ENCODE measurements at regions not wholly inside any gene's neighbourhood (a gene's known extent, or its start where the extent isn't known, plus 50 kb on each side); places are given as distances from the start of the nearest gene placed in this dataset.

DNA sequence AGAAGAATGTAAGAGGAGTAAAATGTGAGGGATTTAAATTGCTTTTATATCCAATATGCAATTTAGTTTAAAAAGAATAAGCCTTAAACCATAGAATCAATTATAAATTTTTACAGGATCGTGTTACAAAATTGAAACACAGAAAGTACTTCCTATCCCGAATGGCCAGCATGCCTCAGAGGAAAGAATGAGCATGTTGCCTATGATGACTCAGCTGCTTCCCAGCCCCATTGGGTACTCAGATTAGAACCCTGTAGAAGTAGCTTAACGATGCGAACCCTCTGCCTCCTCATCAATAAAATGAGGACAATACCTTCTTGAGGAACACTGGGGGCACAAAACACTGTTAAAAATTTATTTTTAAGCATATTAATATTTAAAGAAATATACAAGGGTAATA is 113.4 kb upstream of the CDK1 start:
- DNase-seq: no peak

- no peak for DNase-seq
Measured at GRCh38 chr10:60663850-60664249, 114.4 kb upstream of the CDK1 start.

- no peak for DNase-seq
Measured at GRCh38 chr10:60662917-60663614, 115.2 kb upstream of the CDK1 start.

GRCh38 chr10:60661637-60662036 is 116.6 kb upstream of the CDK1 start:
- DNase-seq: no peak

GRCh38 chr10:60660625-60661024 is 117.7 kb upstream of the CDK1 start:
- DNase-seq: no peak

DNA sequence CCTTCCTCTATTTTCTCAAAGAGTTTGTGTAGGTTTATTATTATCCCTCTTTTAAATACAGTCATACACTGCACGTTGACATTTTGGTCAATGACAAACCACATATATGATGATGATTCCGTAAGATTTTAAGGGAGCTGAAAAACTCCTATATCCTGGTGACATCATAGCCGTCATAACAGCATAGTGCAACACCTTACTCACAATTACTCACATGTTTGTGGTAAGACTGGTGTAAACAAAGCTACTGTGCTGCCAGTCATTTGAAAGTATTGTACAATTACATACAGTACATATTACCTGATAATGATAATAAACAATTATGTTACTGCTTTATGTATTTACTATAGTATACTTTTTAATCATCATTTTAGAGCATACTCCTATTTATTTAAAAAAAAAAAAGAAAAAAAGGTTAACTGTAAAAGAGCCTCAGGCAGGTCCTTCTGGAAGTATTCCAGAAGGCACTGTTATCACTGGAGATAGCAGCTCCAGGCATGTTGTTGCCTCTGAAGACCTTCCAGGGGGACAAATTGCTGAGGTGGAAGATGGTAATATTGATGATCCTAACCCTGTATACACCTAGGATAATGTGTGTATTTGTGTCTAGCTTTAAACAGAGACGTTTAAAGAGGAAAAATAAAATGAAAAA is 123.3 kb upstream of the CDK1 start:
- DNase-seq: no peak

DNA sequence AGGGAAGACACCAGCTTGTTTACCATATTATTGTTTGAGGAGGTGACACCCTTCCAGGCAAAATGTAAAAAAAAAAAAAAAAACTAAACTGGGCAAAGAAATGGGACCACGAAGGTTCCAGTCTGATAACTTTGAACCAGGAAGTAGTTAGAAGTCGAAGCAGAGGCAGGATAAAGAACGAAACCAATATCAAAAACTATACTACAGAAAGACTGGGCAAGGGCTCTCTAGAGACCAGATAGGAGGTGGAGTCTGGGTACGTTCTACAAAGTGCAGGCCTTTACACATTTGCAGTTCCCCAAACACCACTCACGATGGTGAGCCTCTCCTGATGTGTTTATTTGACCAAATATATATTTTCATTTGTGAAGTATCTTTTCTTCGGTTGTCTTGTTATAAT is 125.7 kb upstream of the CDK1 start:
- no peak for DNase-seq

GRCh38 chr10:60650378-60650800 is 127.9 kb upstream of the CDK1 start:
- DNase-seq: no peak

DNA sequence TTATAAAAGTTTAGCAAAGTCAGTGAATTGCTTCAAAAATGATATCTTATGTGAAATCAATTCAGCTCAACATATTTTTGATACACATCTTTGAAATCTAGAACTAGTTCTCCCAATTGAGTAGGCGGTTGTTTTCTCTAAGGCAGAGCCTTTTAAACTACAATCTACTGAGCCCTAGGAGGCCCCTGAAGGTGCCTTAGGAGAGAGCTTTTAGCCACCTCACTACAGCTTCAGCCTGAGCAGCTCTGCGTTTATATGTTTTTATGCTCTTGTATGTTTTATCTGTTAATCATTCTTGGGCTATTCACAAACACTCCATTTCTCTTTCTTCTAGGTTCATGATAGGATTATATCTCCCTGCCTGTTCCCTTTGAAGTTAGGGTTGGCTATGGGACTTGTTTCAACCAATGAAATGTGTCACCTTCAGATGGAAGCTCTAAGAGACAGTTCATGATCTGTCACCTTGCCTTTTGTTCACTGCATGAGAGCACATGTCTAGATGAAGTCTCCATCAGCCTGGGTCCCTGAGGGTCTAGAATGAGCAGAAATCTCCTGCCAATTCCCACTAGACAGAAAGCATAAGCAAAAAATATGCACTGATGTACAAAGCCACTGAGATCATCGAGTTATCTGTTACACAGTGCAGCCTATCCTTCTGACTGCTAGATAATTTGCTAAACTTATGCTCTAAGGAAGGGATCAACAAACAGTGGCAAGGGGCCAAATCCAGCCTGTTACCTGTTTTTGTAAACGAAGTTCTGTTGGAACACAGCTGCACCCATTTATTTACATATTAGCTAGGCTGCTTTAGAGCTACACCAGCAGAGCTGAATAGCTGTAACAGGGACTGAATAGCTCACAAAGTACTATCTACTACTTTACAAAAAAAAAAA is 128.5 kb upstream of the CDK1 start:
- no peak for DNase-seq

GRCh38 chr10:60648761-60649160 is 129.5 kb upstream of the CDK1 start:
- no peak for DNase-seq

DNA sequence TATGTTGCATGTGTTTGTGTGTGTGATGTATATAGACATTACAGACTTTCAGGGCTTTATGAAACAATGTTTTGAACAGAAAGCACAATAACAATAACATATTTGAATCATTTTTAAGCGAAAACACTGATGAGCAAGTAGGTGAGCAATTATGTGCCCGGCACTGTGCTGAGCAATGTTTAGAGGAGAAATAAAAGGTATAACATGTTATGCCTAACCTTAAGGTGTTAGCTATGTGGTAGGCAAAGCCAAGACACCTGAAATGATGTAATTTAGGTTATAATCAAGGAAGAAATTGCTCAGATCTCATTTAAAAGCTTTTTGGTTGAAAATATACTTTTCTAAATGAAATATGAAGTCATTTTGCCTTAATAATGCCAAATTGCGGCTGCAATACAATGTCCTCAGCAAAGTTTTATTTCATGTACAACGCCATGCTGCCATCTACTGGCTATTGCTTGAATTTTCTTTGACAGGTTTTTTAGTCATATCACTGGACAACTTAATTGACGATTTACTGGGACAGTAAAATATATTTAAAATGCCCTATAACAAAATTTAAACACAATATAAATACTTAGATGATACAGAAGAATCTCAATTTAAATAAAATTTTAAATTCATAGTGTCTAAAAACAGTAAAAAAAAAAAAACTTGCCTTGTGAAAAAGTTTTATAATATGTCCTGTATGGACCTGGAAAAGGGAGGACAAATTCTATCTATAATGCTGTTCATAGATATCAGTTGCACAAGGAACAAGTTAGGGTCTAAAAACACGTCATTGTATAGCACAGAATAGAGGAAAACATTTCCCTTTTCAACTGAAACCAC is 131.1 kb upstream of the CDK1 start:
- DNase-seq: peak; percentile 50 to 54

DNA sequence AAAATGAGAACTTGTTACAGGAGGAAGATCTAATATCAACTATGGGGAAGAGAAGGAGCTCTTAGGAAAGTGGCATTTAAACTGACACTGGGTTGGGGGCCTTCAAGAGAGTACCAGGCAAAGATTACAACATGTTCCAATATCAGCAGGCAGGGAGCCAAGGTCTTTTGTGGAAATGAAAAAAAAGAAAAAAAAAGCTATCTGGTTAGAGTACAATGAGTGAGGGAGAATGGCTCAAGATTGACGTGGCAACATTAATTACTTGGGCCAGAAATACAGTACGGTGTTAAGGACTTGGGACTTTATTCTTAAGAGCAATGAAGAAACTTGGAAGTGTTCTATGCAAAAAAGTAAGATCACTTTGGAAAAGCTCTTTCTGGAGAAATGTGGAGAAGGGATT is 132.3 kb upstream of the CDK1 start:
- no peak for DNase-seq

DNA sequence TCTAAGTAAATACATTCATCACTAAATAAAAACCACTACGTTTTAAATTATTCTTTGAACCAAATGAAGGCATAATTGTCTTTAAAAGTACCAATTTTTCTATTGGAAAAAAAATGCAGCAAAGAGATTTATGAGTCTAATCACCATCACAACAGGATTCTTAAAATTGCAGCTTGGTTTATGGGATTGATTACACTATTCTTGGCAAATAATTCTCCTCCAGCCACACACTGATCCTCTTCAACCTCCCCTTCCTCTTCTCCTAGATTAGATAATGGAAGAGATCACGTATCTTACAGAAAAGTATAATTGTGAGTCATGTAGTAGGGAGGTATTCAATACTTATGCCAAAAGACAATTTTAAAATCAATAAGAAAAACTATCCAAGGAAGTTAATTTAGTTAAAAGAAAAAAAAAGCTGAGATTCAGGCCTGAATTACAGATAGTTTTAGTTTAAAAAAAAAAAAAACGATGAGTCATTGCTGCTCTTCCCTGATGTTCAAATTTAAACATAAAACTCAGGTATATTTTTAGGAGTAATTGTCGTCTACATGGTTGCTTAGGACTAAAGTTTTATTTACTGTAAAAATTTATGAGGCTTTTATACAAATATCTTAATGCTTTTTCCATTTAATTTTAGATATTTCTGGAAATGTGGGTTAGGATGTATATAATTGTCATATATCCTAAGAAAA is 133.7 kb upstream of the CDK1 start:
- no peak for DNase-seq

DNA sequence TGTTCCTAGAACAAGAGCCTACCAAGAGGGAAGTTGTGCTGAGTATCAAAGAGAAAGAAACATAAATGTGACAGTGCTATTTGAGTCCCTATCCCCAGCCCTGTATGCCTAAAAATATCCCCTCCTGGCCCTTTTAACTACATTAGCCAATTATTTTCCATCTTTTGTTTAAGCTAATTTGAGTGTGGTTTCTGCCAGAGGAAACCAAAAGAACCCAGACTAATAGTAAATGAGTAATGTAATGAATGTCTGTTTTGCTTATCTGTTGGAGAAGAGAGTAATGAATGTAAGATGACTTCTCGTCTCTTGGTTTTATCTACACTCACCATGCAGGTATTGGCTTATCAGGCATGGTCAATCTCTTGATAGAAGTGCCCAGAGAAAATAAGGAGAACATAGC is 134.4 kb upstream of the CDK1 start:
- no peak for DNase-seq

DNA sequence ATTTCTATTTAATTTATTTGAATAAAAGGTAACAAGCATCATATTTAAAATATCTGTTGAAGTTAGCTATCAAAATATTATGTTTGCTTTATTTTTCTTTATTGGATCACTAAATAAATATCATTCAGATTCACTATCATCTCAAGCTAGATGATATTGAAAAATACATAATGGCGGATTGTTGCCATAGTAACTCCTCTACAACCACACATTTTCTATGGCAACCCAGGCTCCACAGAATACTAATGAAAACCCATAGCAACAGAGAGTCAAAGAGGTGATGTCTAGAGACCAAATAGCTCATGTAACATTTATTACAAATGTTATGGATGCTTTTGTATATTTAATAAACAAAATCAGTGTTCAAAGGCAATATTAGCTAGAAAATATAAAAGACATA is 148.9 kb upstream of the CDK1 start:
- DNase-seq: no peak

DNA sequence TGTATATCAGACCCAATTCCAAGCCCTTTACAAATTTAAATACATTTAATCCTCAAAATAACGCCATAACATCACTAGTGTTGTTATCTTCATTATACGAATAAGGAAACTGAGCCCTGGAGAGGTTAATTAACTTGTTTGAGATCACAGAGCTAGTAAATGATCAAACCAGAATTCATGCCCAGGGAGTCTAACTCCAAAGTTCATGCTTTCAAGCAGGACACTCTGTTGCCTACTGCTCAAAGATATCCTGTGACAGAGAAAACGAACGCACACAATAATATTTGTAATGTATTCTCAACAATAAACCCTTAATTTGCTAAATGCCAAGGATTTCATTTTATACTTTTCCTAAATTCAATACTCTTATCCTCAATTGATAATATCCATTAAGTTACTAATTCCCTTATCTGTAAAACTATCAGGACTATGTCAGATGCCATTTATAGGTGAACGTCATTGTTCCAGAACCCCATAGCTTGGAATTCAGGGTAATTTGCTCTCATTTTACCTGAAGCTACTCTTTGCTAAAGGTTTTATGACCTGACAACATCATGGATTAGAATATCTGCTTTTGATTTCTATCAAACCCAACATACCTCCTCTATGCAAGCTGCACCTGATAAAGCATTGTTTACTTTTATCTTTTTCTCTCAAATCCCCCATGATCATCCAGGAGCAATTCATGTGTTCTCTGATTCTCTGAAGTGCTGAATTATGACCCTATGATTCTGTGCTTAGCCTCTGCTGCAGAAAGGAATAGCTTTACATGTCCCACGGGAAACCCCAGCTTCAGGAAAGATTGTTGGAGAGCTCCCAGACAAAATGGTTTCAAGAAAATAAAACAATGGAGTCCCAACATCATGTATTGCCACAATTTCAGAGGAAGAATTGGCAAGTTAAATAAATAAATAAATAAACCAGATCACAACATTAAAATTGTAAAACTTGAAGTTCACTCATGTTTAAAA is 150.2 kb upstream of the CDK1 start:
- no peak for DNase-seq

DNA sequence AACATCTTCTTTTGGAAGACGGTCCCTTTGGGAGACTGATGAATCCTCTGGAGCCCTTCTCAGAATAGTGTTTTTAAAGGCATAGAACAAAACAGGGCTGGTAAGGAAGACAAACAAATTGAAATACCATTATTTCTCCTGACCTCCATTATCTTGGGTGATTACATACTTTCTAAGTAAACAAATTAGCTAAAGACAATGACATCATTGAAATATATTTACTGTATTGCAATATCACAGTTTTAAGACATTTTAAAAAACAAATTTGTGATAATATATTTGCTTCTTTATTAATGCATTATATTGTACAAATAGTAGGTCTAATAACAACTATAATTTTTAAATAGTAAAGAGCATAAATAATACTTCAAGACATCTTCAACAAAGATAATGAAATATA is 152.2 kb upstream of the CDK1 start:
- DNase-seq: no peak

- DNase-seq: no peak
Measured at GRCh38 chr10:60623627-60624026, 154.7 kb upstream of the CDK1 start.

DNA sequence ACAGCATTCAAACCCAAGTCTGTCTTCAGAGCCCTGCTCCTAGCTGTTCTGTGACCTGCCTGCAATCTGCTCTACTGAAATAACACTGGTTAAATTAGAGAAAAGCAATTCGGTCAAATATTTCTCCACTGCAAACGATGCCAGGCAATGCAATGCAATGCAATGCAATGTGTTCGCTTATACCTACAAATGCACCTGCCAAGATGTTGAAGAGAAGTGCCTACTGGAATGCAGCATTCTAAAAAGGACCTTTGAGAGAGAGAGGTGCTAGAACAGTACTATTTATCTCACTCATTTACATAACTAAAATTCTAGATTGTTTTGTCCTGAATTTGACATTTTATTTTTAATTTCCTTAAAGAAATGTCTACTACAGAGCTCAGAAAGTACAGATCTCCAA is 157.3 kb upstream of the CDK1 start:
- DNase-seq: no peak

- no peak for DNase-seq
Measured at GRCh38 chr10:60618861-60619260, 159.4 kb upstream of the CDK1 start.

- no peak for DNase-seq
Measured at GRCh38 chr10:60615541-60615940, 162.7 kb upstream of the CDK1 start.
